GM21360 (cell line): ENCODE measurements at regions not wholly inside any gene's neighbourhood (a gene's known extent, or its start where the extent isn't known, plus 50 kb on each side); places are given as distances from the start of the nearest gene placed in this dataset.
A peak's percentile ranks its signal among the peaks of the same experiment; 100 is the strongest.

ENCODE experiments used
- ATAC-seq: cut with Tn5 transposase; IDR thresholded peaks from one replicate; pipeline ENCODE4 v1.9.1; 2021; ENCODE audit warnings: mild to moderate bottlenecking, moderate library complexity; ENCODE audit not compliant: unreplicated experiment

DNA sequence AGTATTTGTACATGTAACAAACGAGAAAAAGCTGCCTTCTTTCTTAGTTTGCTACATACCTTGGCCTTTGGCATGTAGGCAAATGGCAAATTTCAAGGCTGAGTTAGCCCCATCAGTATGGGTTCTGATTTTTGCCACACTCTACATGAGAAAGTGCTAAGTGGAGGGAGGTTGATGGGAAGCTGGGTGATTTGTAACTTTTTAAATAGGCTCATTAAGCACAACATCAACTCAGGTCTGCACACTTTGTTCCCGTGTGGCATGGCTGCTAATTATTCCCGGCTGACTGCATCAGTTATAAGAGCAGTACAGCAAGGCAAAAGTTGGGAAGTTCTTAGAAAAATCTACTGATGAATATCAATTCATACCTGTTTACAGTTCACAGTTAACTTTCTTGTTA is 172.8 kb upstream of the MAP3K7 start:
- no peak for ATAC-seq

DNA sequence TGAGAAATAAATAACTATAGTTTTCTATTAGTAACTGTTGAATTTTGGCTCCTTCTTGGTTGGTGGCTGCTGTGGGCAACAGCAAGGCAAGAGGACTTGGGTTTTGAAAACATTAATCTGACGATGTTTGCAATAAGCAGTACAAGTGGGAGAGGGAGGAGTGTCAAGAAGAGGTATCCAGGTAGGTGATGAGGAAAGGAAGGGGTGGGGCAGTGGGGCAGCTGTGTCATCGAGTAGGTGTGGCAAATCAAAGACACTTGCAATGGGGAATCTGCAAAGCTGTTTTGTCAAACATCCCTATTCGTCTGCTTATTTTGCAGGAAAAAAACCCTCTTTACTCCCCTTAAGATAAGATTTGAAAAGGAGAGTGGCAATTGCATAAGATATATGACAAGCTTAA is 171.9 kb upstream of the MAP3K7 start:
- ATAC-seq = no peak

DNA sequence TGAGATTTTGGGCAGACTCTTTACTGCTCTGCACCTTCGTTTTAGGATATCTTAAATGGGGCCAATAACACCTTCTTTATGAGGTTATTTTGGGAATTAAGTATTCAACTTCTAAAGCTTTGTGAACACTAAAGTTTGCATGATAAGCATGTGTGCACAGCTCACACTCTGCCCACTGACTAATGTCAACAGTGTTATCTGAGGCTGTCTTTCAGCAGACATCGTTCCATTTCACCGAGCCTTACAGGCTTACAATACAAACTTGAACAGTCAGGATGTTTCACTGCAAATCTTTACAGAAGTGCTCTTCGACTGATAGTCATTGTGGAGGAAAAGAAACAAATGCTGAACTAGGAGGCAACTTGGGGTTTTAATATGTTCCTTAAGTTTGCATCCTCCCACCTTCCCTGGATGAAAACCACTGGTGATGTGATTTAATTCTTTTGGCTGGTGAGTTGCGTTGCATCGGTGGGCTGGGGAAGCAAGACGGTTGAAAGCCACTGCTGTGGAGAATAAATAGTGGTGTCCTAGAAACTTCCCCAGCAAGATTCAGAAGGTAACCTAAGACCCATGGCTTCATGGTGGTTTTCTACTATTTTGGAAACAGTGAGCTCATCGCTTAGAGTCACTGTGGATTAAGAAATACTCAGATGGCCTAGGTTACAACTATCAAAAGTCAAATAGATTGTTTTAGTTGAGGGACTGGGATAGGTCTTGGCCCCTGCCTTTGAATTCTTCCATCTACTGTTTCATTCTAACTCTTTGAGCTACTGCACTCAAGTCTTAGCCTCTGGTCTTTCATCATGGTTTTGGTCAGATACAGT is 167.2 kb upstream of the MAP3K7 start:
- no peak for ATAC-seq

DNA sequence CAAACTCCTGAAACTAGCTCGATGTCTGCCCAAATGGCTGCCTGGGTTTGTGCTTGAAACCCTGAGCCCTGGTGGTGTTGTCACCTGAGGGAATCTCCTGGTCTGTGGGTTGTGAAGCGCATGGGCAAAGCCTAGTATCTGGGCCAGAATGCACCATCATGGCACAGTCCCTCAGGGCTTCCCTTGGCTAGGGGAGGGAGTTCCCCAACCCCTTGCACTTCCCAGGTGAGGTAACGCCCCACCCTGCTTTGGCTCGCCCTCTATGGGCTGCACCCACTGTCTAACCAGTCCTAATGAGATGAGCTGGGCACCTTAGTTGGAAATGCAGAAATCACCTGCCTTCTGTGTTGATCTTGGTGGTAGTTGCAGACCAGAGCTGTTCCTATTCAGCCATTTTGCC is 152.9 kb upstream of the MAP3K7 start:
- ATAC-seq = no peak

DNA sequence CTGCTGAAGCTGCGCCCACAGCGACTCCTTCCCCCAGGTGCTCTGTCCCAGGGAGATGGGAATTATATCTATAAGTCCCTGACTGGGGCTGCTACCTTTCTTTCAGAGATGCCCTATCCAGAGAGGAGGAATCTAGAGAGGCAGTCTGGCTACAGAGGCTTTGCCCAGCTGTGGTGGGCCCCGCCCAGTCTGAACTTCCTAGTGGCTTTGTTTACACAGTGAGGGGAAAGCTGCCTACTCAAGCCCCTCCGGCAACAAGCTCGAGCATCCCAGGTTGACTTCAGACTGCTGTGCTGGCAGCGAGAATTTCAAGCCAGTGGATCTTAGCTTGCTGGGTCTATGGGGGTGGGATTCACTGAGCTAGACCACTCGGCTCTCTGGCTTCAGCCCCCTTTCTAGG is 152.5 kb upstream of the MAP3K7 start:
- ATAC-seq = no peak

DNA sequence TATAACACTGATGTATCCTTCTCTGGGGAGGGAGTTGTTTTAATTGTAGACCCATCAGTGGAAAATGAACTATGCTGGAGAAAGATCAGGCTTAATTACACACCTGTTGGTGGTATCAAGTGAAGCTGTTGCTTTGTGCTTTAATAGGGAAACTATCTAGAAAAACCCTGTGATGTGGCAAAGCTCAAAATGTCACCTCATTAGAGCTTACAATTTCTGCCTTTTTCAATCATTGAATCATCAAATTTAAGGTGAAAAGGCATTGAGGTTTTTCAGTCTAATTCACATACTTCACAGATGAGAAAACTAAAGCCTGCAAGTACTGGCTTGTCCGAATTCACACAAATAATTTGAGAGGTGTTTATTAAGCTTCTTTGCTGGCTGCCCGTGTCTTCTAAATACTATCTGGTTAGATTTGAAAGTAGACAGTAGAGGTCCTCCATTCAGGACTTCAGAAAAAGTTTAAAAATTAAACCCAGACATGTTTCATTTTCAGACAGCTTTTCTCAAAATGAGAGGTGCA is 143.3 kb upstream of the MAP3K7 start:
- ATAC-seq = no peak

DNA sequence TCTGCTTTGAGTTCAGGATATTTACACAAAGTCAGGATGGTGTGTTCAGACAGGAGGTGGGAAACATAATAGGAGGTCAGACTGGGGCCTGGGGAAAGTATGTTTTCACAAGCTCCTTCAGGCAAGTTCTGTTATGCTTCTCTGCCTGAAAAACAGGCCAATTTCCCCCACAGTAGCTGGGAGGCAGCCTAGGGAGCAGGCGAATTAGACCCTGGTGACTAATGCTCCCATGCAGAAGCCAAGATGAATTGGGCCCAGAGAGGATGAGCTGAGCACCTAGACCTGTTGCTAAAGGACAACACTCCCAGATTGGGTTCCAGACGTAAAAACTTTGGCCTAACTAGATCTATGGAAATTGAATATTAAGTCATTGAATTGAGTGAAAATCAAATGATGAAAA is 142.2 kb upstream of the MAP3K7 start:
- ATAC-seq = no peak

DNA sequence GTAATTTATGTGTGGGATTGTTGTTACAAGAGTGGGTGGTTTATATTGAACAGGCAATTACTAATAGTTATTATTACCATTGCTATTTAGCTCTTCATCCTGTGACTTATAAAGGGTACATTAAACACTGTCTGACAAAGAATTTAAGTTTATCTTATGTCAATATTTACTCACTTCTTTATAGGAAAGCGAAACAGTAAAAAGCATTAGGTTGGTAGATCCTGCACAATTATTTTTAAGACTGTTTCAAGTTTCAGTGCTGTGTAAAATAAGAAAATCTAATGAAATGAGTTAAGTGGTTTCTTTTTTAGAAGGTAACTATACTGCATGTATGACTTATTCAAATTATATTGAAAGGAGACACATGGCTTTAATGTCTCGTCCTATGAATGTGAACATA is 135.8 kb upstream of the MAP3K7 start:
- ATAC-seq = no peak

DNA sequence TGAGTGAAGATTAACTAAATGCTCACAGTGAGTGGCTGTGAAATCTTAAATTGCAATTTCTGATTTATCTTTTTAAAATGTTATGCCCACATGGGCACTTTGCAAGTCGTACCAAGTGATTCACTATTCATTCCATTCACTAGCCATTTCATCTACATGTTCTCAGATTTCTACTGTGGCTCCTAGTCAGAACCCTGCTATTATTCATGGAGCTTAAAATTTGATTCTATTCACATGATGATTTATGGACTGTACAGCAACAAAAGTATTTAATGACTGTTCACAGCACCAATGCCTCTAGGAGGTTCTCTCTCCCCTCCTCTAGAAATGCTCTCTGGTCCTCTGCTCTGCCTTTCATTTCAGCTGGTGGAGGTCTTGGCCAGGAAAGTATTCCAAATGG is 133.5 kb upstream of the MAP3K7 start:
- ATAC-seq = no peak

DNA sequence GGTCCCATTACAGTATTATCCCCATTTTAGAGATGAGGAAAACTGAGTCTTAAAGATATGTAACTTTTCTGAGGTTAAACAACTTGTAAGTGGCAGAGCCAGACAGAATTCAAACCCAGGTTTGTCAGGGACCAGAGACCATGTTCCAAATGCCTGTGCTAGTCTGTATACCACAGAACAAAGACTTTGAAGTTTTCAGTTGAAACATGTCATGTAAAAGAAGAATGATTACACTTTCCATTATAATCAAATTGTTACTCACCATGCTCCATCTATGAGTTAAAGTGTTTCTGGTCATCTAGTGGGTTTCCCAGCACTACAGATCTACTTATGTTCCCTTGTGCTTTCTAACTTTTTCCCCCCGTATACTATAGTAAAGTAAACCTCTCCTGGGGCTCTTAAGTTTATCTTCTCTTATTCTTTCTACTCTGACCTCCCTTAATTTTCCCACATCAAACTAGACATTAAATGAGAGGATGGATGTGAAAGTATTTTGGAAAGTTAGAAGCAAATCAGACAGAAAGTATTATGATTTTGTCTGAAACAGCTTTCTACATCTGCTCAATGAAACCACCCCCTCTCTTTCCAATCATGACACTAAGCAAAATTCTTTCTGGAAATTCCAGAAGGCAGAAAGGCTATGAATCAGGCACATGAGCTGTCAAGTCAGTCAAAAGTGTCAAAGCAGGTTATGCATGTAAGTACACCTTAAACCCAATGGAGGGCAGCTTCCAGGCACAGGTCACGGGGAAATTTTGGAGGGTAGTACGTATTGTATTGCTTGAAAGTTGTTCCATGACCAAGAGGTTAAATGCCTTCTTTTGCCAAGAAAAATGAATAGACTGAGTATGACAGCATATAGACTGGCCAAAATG is 132.7 kb upstream of the MAP3K7 start:
- no peak for ATAC-seq

DNA sequence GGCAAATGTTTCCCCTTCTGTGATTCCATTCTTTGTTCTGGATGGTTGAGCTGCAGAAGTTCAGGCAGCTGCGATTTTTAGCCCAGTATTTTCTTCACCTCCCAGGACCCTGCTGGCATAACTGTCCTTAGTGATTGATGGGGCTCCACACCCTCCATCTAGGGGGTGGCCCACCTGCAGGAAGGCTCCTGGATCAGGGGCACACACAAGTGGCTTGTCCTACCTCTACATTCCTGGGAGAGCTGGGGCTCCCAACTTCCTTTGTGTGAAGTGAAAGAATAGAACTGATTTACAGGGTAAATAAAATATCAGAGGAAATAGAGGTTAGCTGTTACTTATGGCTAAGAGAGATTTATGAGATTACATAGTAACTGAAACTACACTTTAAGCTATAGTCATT is 129.5 kb upstream of the MAP3K7 start:
- ATAC-seq = no peak

DNA sequence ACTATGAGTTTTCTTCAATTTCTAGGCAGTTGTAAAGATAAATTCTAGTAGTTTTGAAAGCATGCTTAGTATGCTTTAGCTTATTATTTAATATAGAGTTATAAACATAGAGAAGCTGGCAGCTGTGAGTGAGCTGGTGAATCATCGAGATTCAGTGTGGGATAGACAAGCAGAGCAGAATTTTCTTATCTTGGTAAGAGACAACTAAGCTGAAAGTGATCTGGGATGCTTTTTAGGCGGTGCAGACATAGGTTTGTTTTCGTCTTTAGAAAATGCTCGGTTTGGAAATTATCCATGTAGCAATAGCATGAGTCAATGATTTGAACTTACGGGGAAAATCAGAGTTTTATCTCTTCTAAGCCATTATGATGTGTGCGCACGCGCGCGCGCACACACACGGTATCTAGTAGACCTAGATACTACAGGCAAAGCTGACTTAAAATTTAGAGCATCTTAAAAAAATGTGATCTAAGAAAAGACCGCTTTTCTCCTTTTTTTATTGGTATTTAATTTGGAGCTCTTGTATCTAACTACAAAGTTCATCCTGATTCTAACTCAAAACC is 128.3 kb upstream of the MAP3K7 start:
- no peak for ATAC-seq

DNA sequence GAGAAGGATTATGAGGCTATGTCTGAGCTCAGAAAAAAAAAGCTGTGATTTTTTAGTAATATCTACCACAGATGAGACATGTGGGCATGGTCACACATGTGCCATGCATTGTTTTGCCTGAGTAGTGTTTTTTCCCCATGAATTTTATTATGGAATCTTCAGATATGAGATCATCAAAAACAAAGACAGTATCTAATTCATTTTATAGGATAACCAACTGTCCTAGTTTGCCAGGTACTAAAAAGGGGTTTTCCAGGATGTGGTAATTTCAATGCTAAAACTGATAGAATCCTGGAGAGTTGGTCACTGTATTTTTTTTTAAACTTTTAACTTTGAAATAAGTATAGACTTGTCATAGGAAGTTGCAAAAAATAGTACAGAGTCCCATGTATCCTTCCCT is 127.4 kb upstream of the MAP3K7 start:
- no peak for ATAC-seq

DNA sequence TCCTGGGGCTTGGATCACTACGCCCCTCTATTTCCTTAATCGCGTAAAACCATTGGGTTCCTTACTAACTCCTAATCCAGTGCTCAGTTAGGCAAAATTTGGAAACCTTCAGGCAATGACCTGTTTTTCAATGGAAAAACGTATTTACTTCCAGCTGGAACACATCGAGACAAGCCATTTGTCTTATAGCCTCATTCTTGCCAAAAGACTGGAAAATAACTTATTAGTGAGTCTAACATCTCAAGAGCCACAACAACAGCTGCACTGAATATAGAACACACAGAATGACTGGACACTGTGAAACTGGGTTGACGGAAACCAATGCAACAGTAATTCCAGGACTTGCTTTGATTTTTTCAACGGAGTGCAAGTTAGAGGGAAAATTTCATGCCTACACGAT is 125.2 kb upstream of the MAP3K7 start:
- no peak for ATAC-seq

DNA sequence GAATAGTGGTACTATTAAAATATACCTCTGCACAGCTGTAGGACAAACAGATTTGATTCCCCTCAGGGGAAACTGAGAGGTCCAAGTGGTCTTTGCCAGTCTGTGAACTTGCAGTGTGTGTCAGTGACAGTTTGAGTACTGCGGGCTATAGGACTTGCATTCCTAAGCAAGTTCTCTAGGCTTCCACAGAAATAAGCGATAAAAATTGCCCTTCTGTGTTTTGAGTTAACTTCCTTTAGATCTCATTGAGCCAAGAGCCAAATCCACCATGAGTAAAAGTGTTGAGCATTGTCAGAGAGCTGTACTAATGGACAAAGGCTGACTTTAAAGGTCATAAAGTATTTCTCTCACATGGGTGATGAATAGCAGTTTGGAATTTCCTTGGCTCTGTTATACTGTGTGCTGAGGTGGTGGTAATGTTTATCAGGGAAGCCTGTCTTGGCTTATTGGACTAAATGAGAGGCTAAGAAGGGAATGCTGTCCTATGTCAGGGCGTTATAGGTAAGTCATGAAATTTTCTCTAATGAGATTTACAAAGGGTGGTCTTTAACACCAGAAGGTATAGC is 122.6 kb upstream of the MAP3K7 start:
- ATAC-seq = no peak

DNA sequence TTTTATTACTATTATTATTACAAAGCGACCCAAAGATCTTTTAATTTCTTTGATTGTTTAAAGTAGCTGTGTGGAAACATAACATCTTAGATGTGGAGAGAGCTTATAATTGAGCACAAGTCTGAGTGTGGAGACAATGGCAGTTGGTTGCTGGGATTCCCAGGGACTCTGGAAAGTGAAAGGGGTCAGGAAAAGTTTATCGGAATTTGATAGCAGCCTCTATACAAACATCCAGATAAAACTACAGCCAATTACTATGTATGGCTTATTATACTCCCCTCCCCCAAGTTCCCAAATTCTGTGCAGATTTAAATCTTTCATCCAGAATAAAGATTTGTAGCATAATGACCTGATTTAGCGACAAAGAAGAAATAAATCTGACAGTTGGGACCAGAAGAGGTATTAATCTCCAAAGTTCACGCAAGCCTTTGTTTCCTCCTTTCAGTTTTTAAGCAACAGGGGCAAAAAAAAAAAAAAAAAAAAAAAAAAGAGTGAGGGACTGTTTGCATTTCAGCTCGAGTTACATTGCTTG is 121.4 kb upstream of the MAP3K7 start:
- ATAC-seq = no peak

DNA sequence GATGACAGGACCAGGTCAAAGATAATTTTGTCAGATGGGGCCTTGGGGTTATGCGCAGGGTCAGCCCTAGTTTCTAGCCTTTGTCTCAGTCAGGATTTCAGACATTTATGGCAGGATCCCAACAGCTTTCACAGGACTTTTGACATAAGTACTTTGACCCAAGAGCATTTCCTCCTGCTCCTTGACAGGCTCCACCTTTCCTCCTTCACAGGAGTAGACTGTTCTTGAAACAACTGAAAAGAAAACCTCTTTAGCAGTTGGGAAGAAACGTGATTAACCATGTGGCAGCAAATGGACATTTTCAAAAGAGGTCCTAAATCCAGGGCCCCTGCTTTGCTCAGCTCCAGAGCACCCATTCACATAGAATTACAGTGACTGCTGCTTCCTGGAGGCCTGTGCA is 120.4 kb upstream of the MAP3K7 start:
- no peak for ATAC-seq

DNA sequence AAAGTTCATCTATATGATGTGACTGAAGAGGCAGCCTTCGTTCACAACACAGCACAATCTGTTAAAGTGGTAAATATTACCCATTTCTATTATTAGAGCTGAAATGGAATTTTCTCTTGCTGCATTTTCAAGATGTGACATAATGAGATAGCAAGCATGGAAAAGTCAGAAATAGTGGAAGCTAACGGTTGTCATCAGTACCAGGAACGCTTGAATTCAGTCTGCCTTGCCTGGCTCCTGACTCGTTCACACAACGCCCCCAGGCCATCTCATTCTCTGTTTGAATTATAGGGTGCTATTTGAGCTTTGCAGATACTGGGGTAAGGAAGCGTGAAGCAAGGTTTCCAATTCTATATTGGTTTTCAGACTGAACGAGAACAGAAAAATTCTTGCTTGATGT is 116.5 kb upstream of the MAP3K7 start:
- no peak for ATAC-seq

DNA sequence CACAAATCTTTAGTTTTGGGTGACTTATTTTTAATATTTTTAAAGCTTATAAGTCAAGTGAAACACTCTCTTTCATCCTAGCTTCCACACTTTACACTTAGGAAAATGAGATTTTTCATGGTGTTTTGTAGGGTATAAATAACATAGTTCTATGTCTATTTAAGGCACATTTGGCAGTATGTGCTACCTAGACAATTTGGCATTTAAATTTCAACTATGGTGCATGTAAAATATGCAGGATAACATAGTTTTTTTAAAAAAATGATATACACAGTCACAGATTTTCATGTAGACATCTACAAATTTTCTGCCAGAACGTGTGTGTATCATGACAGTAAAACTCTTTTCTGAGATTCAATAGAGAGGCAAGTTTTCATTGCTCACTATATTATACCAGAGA is 115.1 kb upstream of the MAP3K7 start:
- ATAC-seq = no peak

DNA sequence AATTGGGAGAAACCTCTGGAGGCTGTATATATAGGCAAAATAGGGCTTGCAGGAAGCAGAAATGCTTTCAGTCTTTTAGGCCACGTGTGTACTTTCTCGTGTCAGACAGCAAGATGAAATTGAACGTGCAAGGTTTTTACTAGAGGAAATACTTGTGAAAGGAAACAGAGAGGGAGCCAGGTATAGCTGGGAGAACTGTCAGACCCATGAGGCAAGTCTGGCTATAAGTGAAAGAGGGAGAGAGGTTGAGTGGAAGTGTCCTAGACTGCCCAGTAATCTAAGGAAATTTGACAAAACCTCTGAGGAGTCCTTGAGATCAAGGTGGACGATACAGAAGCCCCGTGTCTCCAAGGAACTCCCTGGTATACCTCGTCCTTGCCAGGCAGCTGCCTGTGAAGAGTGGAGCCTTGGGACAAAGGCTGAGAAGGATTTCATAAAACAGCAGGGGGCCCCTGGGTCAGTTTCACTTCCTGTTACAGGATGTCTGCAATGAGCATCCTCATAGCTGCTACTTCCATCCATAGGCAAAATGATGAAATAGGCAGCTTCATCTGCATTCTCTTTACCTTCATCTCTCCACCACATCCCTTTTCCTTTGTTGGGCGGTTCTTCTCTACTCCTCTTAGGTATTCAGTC is 114.4 kb upstream of the MAP3K7 start:
- peak; percentile 69 for ATAC-seq

DNA sequence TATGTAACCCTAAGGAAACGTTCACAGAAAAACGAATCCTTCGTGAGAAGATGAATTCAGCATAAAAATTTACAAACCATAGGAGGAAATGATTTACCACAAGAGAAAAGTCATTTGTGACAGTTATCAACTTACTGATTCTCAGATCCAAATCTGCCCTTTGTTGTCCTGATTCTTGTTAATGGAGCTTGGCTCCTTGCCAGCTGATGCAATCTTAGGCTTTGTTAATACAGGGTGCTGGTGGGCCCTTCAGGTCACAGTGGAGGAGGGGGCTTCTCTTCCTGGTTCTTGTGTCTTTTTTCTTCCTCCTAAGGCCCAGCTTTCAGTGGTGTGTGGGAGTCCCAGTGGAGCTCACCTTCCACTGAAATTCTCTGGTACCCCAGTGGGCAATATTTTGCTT is 108.4 kb upstream of the MAP3K7 start:
- ATAC-seq = no peak
